Neural crest cell (in vitro differentiated cells): ENCODE measurements at regions not wholly inside any gene's neighbourhood (a gene's known extent, or its start where the extent isn't known, plus 50 kb on each side); places are given as distances from the start of the nearest gene placed in this dataset.
"Not testable (repeated sequence)": the region's sequence is repeated elsewhere in the genome, so short reads cannot be mapped to it uniquely, and the experiment has no call there.

Source experiments
- DNase-seq: peaks from one replicate; pipeline ENCODE4 v3.0.0; 2021; ENCODE audit warnings: low read depth, mixed read lengths, low spot score
- H3K27ac Mint-ChIP-seq: one replicate; pipeline ENCODE4 v1.8.0; 2021; ENCODE audit warnings: mild to moderate bottlenecking, mixed read lengths; ENCODE audit not compliant: unreplicated experiment
- H3K27me3 Mint-ChIP-seq: 2 replicates; pipeline ENCODE4 v1.8.0; 2021; ENCODE audit warnings: low read depth, mild to moderate bottlenecking, mixed read lengths
- H3K36me3 Mint-ChIP-seq: 2 replicates; pipeline ENCODE4 v1.8.0; 2021; ENCODE audit warnings: low read depth, mild to moderate bottlenecking, mixed read lengths
- H3K4me1 Mint-ChIP-seq: 2 replicates; pipeline ENCODE4 v1.8.0; 2021; ENCODE audit warnings: mixed read lengths
- H3K4me3 Mint-ChIP-seq: one replicate; pipeline ENCODE4 v1.8.0; 2021; ENCODE audit warnings: mild to moderate bottlenecking, mixed read lengths
- H3K9me3 Mint-ChIP-seq: 2 replicates; pipeline ENCODE4 v1.8.0; 2021; ENCODE audit warnings: mixed read lengths
- CTCF ChIP-seq: fragments of 200-600 bp; sonication (generic); conservative IDR thresholded peaks from 2 replicates; pipeline ENCODE4 v1.5.0; 2021; ENCODE audit warnings: antibody characterized with exemption, mild to moderate bottlenecking

- peaks cover 8% of the 10 kb centered on the region for H3K4me1 Mint-ChIP-seq
- H3K27ac Mint-ChIP-seq = no peak overlapping the region
- TF ChIP-seq CTCF = no peak
- no peak for DNase-seq
- H3K4me3 Mint-ChIP-seq = no peak overlapping the region
- peaks cover 2% of the 10 kb centered on the region for H3K27me3 Mint-ChIP-seq
- no peaks in the 10 kb centered on the region for H3K36me3 Mint-ChIP-seq
- no peaks in the 10 kb centered on the region for H3K9me3 Mint-ChIP-seq
Measured at GRCh38 chr11:69949327-69949726, 128.8 kb upstream of the ANO1 start.

- Mint-ChIP-seq H3K4me3 (no peak overlapping the region), H3K27me3 (peaks cover 5% of the 10 kb centered on the region), H3K36me3 (no peaks in the 10 kb centered on the region), H3K9me3 (no peaks in the 10 kb centered on the region), H3K27ac (no peak overlapping the region), H3K4me1 (peaks cover 8% of the 10 kb centered on the region)
- peak; percentile 60 for TF ChIP-seq CTCF
- DNase-seq = peak; percentile 41
Measured at GRCh38 chr11:69950120-69950519, 128.0 kb upstream of the ANO1 start.

- H3K36me3 Mint-ChIP-seq = no peaks in the 10 kb centered on the region
- H3K27me3 Mint-ChIP-seq = peaks cover 5% of the 10 kb centered on the region
- DNase-seq = no peak
- H3K4me1 Mint-ChIP-seq = peaks cover 8% of the 10 kb centered on the region
- H3K9me3 Mint-ChIP-seq = no peaks in the 10 kb centered on the region
- H3K27ac Mint-ChIP-seq = no peak overlapping the region
- TF ChIP-seq CTCF = no peak
- no peak overlapping the region for H3K4me3 Mint-ChIP-seq
Measured at GRCh38 chr11:69950621-69951020, 127.5 kb upstream of the ANO1 start.

GRCh38 chr11:69951821-69952220, 126.3 kb upstream of the ANO1 start:
- H3K9me3 Mint-ChIP-seq = no peaks in the 10 kb centered on the region
- peaks cover 8% of the 10 kb centered on the region for H3K4me1 Mint-ChIP-seq
- no peak overlapping the region for H3K4me3 Mint-ChIP-seq
- no peak for DNase-seq
- no peak overlapping the region for H3K27ac Mint-ChIP-seq
- H3K36me3 Mint-ChIP-seq = no peaks in the 10 kb centered on the region
- peaks cover 8% of the 10 kb centered on the region for H3K27me3 Mint-ChIP-seq
- no peak for TF ChIP-seq CTCF

GRCh38 chr11:69952229-69952975, 125.7 kb upstream of the ANO1 start:
- not testable (repeated sequence) for DNase-seq, H3K4me3 Mint-ChIP-seq, H3K9me3 Mint-ChIP-seq, H3K27me3 Mint-ChIP-seq, H3K36me3 Mint-ChIP-seq, H3K4me1 Mint-ChIP-seq
- H3K27ac Mint-ChIP-seq = peak overlapping the region; percentile 30

GRCh38 chr11:69953356-69953755, 124.8 kb upstream of the ANO1 start:
- H3K27ac Mint-ChIP-seq = no peak overlapping the region
- H3K4me3 Mint-ChIP-seq = no peak overlapping the region
- no peaks in the 10 kb centered on the region for H3K9me3 Mint-ChIP-seq
- H3K4me1 Mint-ChIP-seq = peaks cover 4% of the 10 kb centered on the region
- no peaks in the 10 kb centered on the region for H3K36me3 Mint-ChIP-seq
- no peak for TF ChIP-seq CTCF
- H3K27me3 Mint-ChIP-seq = peaks cover 11% of the 10 kb centered on the region
- no peak for DNase-seq
